Posterior vena cava (tissue), 2 donors: ENCODE measurements at regions not wholly inside any gene's neighbourhood (a gene's known extent, or its start where the extent isn't known, plus 50 kb on each side); places are given as distances from the start of the nearest gene placed in this dataset.
"Not testable (repeated sequence)": the region's sequence is repeated elsewhere in the genome, so short reads cannot be mapped to it uniquely, and the experiment has no call there.

ENCODE experiments used
- DNase-seq: peaks from one replicate; pipeline ENCODE4 v3.0.0-alpha.2; 2020; ENCODE audit warnings: low spot score
- intact Hi-C, 2 donors: fragments of 100-400 bp; cut with DNase I; formaldehyde crosslinking; loops; one replicate each; pipeline versions ENCODE4 v1.14.1 to v1.14.2; 2022 to 2023
- donor health status: DM: yes; HTN: yes; CAD: no.
- donor health status: DM: yes; HTN: yes; CAD: no.

- no peak for DNase-seq
Measured at GRCh38 chr15:69871511-69872134, 226.1 kb downstream of the TLE3 start.

GRCh38 chr15:69873807-69874206 lies 223.9 kb downstream of the TLE3 start:
- intact Hi-C loops, result no loop called here
- no peak for DNase-seq

More at GRCh38 chr15:69871511-69872134, 226.1 kb downstream of the TLE3 start:
- intact Hi-C loops, result no loop called here

DNA sequence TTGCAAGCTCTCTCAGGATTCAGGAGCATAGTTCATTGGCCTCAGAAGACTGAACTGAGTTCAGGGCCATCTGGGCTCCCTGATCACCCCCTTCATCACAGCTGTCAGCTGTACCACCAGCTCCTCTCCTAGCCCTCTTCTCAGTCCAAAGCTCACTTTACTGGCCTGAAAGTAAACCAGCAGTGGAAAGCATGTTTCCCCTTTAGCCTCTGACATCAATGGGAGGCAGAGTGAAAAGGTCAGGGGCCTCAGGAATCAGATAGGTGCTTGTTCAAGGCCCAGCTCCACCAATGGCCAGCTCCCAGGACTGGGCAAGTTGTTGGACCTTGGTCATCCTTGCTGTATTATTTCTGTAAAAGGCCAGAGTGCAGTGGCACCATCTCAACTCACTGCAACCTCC lies 223.4 kb downstream of the TLE3 start:
- intact Hi-C loops, result no loop called here
- no peak for DNase-seq

DNA sequence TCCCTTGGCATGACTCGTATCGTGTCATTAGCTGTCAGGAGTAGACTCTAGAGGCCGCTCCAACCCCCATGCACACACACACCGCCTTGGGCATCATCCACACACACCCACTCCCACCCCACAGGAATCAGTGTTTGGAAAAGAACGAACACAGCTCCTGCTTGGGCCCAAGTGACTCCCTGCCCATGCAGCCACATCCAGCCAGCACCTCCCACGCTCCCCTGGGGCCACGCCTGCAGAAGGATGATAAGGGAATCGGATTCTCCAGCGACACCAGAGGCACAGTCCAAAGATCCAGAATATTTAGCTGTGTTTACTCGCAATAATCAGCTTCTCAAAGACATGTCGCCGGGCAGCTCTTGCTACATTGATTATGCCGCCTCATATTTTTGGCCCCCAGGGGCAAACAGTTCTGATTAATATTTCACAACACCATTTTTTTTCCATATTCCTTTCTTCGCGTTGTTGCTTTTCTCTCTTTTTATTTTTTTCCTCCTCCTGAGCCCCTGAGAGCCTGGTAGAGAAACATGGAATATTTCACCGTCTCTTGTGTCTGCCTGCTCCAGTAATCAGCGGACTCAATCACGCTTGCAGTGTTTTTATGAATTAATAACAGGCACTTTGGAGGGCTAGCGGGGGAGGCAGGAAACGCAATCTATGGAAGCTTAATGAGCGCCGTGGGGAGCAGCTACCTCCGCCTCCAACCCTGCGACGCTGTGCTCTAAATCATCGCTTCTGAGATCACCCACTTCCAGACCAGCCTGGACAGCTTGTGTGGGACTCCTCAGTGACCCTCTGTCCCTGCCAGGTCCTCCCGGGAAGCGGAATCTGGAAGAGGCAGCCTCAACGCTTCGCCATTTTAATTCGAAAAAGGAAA lies 221.4 kb downstream of the TLE3 start:
- no peak for DNase-seq
- intact Hi-C loops, result no loop called here

DNA sequence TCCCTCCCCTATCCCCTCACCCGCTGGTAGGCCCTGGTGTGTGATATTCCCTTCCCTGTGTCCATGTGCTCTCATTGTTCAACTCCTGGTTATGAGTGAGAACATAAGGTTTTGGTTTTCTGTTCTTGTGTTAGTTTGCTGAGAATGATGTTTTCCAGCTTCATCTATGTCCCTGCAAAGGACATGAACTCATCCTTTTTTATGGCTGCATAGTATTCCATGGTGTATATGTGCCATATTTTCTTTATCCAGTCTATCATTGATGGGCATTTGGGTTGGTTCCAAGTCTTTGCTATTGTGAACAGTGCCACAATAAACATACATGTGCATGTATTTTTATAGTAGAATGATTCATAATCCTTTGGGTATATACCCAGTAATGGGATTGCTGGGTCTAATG lies 217.8 kb downstream of the TLE3 start:
- DNase-seq, intact Hi-C loops: not testable (repeated sequence)

DNA sequence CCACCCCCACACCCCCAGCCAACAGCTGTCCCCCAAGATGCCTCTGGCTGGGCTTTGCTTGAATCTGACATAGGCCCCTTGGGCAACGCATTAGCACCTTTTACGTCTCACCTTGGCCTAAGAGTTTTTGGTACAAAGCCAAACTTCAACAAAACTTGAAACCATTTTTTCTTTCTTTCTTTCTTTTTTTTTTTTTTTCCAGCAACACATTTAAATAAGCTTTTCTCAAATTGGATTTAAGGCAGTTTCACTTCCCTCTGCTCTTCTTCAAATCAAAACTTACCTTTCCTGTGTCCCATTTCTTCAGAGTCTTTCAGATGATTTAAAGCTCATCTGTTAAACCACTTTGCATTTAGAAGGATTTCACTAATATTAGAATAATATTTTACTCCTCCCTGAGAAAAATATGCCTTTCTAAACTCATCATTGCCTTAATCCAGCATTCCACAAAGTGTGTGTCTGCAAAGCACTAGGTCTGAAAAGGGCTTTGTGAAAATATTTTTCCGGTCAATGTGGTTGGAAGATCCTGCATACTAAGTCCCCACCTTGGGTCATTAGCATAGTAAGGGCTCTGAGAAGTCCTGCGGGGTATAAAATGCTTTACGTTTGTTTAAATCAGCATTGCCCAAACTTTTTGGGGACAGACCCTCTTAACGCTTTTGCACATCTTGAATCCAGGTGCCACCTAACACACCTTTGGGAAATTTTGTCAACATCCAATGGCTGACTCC lies 217.0 kb downstream of the TLE3 start:
- no peak for DNase-seq
- intact Hi-C loops, result no loop called here

- intact Hi-C loops, result no loop called here
- DNase-seq, result no peak
Measured at GRCh38 chr15:69881302-69881670, 216.4 kb downstream of the TLE3 start.

DNA sequence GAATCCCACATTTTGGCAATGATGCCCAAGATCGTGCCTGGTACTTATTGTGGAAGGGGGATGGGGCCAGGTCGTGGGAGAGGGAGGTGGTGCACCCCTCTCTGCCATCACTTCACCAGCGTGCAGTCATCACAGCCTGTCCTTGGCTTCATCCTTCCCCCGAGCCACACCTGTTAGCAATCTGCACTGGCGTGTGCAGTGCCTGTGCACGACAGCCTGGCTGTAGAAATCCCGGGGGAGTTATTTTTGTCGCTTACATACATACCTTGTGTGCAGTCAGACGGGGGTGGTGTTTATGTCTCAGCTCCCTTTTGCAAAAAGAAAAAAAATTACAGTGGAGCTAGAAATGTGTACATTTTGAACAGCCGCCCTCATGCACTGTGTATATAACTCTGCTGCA lies 216.0 kb downstream of the TLE3 start:
- intact Hi-C loops, result no loop called here
- no peak for DNase-seq

- intact Hi-C loops, result no loop called here
- DNase-seq, result no peak
Measured at GRCh38 chr15:69883306-69883705, 214.4 kb downstream of the TLE3 start.

- no peak for DNase-seq
- intact Hi-C loops, result loop anchor here in 1 of 2 donors (5.0 kb wide), 1 partner anchor 333 kb away; no protein-coding TSS in a partner anchor
Measured at GRCh38 chr15:69885173-69885955, 212.4 kb downstream of the TLE3 start.

GRCh38 chr15:69887009-69887408 lies 210.7 kb downstream of the TLE3 start:
- intact Hi-C loops, result loop anchor here in 1 of 2 donors (5.0 kb wide), 1 partner anchor 335 kb away; no protein-coding TSS in a partner anchor
- DNase-seq, result no peak

- intact Hi-C loops, result loop anchor here in 1 of 2 donors (5.0 kb wide), 1 partner anchor 335 kb away; no protein-coding TSS in a partner anchor
Measured at GRCh38 chr15:69887553-69887952, 210.2 kb downstream of the TLE3 start.

GRCh38 chr15:69888406-69888805 lies 209.3 kb downstream of the TLE3 start:
- intact Hi-C loops, result loop anchor here in 1 of 2 donors (5.0 kb wide), 1 partner anchor 336 kb away; no protein-coding TSS in a partner anchor
- DNase-seq, result no peak

More at GRCh38 chr15:69887553-69887952, 210.2 kb downstream of the TLE3 start:
- DNase-seq, result no peak

DNA sequence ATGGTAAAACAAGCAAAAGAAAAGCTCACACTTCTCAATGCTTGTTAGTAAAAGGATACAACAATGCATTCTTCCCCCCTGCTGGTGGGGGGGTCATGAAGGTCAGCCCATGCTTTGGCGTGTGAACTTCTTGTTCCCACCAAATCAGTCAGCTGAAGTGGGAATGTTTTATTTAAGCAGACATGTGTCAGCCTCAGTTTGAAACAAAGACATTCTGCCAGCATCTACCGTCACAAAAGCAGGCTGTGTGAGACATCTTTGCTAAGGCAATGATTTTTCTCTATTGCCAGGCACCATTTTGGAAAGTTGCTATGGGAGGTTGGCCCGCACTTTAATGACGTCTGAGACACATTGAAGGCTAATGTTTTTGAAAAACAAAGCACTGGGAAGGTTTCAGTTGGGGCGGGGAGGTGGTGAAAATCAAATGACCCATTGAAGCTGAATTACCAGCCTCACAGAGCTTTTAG lies 206.6 kb downstream of the TLE3 start:
- no peak for DNase-seq
- intact Hi-C loops, result loop anchor here in 1 of 2 donors (5.0 kb wide), 1 partner anchor 211 kb away; no protein-coding TSS in a partner anchor

DNA sequence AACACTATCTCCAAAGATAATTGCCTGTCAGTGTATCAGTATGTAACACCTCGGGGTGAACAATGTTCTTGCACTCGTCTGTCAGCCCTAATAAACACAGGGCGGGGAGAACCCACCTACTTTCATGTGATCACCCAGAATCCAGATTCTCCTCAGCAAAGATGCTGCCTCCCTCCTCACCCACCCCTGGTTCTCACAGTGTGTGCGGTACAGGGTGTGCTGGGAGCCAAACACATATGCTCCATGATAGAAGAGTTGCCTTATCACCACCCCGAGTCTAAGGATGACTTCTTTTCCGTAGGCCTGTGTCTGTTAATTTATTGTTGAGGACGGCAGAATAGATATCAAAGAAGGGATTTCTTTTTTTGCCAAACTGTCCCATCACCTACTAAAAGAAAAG lies 206.1 kb downstream of the TLE3 start:
- no peak for DNase-seq
- intact Hi-C loops, result loop anchor here in 1 of 2 donors (5.0 kb wide), 1 partner anchor 211 kb away; no protein-coding TSS in a partner anchor

GRCh38 chr15:69892351-69892750 lies 205.4 kb downstream of the TLE3 start:
- intact Hi-C loops, result loop anchor here in 1 of 2 donors (5.0 kb wide), 1 partner anchor 210 kb away; no protein-coding TSS in a partner anchor
- no peak for DNase-seq

DNA sequence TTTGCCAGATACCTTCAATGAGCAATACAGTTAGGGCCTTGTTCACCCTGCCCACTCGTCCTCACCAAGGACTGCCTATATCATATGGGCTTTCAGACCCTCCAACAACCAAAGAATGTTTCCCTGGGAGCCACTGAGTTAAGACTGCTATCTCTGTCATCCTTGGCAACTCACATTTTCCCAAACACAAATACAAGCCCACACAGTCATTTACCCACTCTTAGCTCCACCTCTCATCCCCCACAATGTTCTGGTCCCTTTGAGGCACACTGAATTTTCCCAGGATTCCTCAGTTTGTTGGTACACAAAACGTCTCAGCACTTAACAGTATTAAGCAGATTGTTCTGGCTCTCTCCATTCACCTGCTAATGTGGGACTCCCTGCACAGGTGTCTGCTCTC lies 204.6 kb downstream of the TLE3 start:
- no peak for DNase-seq
- intact Hi-C loops, result loop anchor here in 1 of 2 donors (5.0 kb wide), 1 partner anchor 209 kb away; no protein-coding TSS in a partner anchor

DNA sequence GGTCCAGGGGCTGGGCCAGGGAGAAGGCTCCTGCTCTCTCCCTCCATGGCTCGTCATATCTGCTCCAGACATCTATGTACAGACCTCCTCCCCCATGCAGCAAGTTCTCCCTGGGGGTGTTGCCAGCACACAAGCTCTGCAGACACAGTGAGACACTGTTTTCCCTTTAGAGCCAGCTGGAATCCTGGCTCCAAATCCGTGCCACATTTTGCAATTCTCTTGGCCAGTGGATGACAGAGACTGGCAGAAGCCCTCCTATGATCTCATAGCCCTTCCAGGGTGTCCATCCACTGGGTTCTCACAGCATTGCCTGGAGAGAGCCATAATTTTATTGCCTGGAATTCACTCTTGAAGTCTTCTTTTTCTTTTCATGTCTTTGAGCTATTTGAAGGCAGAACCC lies 203.9 kb downstream of the TLE3 start:
- DNase-seq, result peak; percentile 88
- intact Hi-C loops, result loop anchor here in 1 of 2 donors (5.0 kb wide), 1 partner anchor 208 kb away; no protein-coding TSS in a partner anchor

GRCh38 chr15:69895202-69895601 lies 202.5 kb downstream of the TLE3 start:
- intact Hi-C loops, result no loop called here

More at GRCh38 chr15:69895202-69895601, 202.5 kb downstream of the TLE3 start:
- DNase-seq, result no peak
